SIG-M5 (cell line): ENCODE measurements at regions not wholly inside any gene's neighbourhood (a gene's known extent, or its start where the extent isn't known, plus 50 kb on each side); places are given as distances from the start of the nearest gene placed in this dataset.

Experiments
- DNase-seq: peaks from one replicate; lab custom pipeline; 2025; lab: John Stamatoyannopoulos, UW

DNA sequence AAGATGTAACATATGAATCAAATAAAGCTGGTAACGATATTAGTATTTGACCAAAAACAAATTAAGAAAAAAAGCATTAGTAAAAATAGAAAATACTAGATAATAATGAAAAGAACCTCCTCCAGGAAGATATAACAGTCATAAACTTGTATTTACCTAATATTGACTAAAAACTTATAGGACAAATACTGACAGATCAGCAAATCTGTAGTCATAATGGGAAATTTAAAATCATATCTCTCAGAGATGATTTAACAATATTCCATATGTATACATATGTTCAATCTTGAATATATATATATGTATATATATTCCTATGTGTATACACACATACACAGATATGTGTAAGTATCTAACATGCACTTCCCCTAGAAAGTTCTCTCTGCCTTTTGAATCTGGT lies 52.0 kb upstream of the FGGY start:
- DNase-seq = no peak
